Spleen (tissue), 7 donors: ENCODE measurements at regions not wholly inside any gene's neighbourhood (a gene's known extent, or its start where the extent isn't known, plus 50 kb on each side); places are given as distances from the start of the nearest gene placed in this dataset.

ENCODE experiments used
- CTCF ChIP-seq, 11 experiments: fragments of 200-600 bp in 7 of 11; fragments of 450-650 bp in 4 of 11; sonication (generic) in 4 of 11; IDR thresholded peaks in 8 of 11; conservative IDR thresholded peaks in 3 of 11; 1 replicate in 7 of 11; 2 replicates in 4 of 11; pipeline versions ENCODE4 v1.4.0 to v1.8.0; 2016 to 2021; ENCODE audit warnings: antibody characterized with exemption in 11 of 11, inconsistent platforms in 4 of 11, mild to moderate bottlenecking in 1 of 11
- POLR2AphosphoS5 ChIP-seq, 3 donors: sonication (generic); formaldehyde crosslinking; IDR thresholded peaks; one replicate each; pipeline ENCODE4 v1.5.1; 2017; ENCODE audit warnings: antibody characterized with exemption in 3 of 3
- donor health status: DM: no; HTN: no; CAD: no; lungs with moderate emphysema.
- donor health status: DM: no; HTN: no; CAD: no.
- donor health status: DM: no; HTN: no; CAD: no.

- TF ChIP-seq CTCF (IDR thresholded peaks at IDR 0.05 in 8 of 11, conservative IDR thresholded peaks at IDR 0.05 in 3 of 11) (no peak), POLR2AphosphoS5 (IDR thresholded peaks at IDR 0.05) (no peak)
Measured at GRCh38 chr11:29786092-29786491, 230.7 kb downstream of the KCNA4 start.
